PFSK-1 (cell line): ENCODE measurements at regions not wholly inside any gene's neighbourhood (a gene's known extent, or its start where the extent isn't known, plus 50 kb on each side); places are given as distances from the start of the nearest gene placed in this dataset.

Source experiments
- FOXP2 ChIP-seq: optimal IDR thresholded peaks from 2 replicates; pipeline ENCODE3; 2011; ENCODE audit warnings: borderline replicate concordance, control low read depth, inconsistent platforms; ENCODE audit not compliant: insufficient read depth; ENCODE audit errors: extremely low read length, extremely low read depth
- POLR2AphosphoS5 ChIP-seq: IDR thresholded peaks from 2 replicates; pipeline ENCODE4 v1.6.1; 2012; ENCODE audit warnings: low read depth, mild to moderate bottlenecking, control low read depth, low read length, moderate library complexity
- REST ChIP-seq, 2 experiments: IDR thresholded peaks; 2 replicates each; pipeline versions ENCODE4 v1.6.1 to v1.8.0; 2011 to 2012; ENCODE audit warnings: low read depth in 2 of 2, low read length in 2 of 2, control low read depth in 1 of 2, inconsistent platforms in 1 of 2, mild to moderate bottlenecking in 1 of 2, moderate library complexity in 1 of 2; ENCODE audit not compliant: insufficient read depth in 1 of 2
- SIN3A ChIP-seq: IDR thresholded peaks from 2 replicates; pipeline ENCODE4 v1.6.1; 2012; ENCODE audit warnings: mild to moderate bottlenecking, low read length, moderate library complexity, borderline replicate concordance; ENCODE audit not compliant: insufficient read depth
- TAF1 ChIP-seq: IDR thresholded peaks from 2 replicates; pipeline ENCODE4 v1.6.1; 2012; ENCODE audit warnings: low read length, control low read depth, borderline replicate concordance; ENCODE audit not compliant: insufficient read depth

GRCh38 chr13:81492449-81492848, 1151.5 kb upstream of the SPRY2 start:
- no peak for TF ChIP-seq POLR2AphosphoS5
- TF ChIP-seq TAF1 = no peak
- TF ChIP-seq REST (IDR thresholded peaks at IDR 0.05; ENCODE audit: insufficient read depth in 1 of 2, low read depth in 2 of 2, low read length in 2 of 2) = no peak
- no peak for TF ChIP-seq SIN3A
- no peak for TF ChIP-seq FOXP2
